GM18867 (cell line): ENCODE measurements at regions not wholly inside any gene's neighbourhood (a gene's known extent, or its start where the extent isn't known, plus 50 kb on each side); places are given as distances from the start of the nearest gene placed in this dataset.
"Not testable (repeated sequence)": the region's sequence is repeated elsewhere in the genome, so short reads cannot be mapped to it uniquely, and the experiment has no call there.

Experiments
- ATAC-seq: cut with Tn5 transposase; IDR thresholded peaks from one replicate; pipeline ENCODE4 v1.9.1; 2021; ENCODE audit warnings: mild to moderate bottlenecking, moderate library complexity; ENCODE audit not compliant: unreplicated experiment

DNA sequence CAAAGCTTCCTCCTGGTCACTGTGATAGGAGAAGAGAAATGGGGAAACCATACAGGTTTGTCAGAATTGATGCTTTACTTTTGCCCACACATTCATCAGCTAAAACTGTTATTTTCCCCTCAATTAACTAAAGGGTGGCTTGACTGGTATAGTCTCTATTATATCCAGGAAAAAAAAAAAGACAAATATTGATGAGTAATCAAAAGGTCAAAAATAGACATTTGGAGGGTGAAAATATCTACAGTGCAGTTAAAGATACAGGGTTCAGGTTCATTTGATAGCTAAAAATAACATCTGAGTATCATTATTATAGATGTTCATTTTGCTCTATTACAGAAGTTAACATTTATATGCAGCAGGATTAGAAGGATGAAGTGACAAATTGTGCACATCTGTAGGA, 577.6 kb upstream of the FAM98A start:
- ATAC-seq: no peak

DNA sequence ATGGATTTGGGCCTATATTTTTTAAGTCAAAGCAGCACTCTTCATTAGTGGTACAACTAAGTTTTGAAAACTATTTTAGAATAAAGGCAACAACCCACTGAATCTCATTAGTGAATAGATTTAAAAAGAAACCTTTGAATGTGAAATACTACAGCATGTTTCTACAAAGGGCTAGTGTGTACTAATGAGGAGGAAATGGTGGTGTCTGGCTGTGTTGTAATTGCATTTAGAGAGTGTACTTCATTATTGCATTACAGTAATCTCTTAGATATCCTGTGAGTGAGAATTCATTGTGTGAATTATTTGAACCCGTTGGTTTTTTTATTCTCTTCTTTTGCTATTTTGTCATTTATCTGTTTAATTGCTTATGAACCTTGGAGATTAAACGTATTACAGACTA, 575.4 kb upstream of the FAM98A start:
- ATAC-seq: no peak

DNA sequence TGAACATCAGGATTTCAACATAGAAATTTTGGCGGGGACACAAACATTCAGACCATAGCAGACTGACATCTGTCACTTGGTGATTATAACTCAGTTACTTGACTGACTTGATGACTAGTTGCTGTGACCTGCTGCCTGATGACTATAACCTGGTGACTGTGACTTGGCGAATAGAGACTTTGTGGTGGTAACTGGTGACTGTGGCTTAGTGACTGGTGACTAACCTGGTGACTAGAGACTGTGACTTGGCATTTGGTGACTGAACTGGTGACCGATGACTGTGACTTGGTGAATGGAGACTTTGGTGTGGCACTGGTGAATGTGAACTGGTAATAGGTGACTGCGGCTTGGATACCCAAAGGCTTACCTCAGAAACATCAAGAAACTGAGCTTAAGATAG, 563.1 kb upstream of the FAM98A start:
- no peak for ATAC-seq

DNA sequence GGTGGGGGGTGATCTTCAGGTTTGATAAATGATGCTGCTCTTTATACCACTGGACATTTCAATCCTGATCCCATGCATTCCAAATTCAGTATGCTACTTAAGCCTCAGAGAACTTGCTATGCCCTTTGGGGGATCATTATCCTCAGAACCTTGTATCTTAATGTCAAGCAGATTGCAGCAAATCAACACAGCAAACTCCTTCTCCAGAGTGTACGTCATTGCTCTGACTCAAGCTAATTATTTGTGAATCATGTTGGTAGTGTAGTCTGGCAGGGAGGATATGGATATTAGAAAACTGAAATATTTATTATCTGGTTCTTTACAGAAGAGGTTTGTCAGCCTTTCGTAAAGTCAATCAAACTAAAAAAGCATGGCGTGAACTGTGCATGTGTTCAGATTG, 562.5 kb upstream of the FAM98A start:
- no peak for ATAC-seq

DNA sequence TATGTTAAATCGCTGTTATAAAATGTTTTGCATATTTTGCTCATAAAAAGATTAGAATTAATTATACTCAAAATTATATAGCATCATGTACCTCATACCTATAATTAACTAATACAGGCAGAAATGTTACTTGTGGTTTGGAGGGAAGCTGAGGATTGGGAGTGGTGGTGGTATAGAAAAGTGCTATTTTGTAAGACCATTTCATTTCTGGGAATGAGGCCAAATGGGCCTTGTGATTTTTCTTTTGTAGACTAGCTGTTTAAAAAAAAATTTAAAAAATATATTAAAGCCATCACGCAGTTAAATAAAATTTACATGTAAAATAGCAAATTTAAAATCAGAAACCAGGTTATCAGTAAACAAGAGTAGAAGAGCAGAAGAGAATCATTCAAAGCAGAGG, 560.8 kb upstream of the FAM98A start:
- no peak for ATAC-seq

DNA sequence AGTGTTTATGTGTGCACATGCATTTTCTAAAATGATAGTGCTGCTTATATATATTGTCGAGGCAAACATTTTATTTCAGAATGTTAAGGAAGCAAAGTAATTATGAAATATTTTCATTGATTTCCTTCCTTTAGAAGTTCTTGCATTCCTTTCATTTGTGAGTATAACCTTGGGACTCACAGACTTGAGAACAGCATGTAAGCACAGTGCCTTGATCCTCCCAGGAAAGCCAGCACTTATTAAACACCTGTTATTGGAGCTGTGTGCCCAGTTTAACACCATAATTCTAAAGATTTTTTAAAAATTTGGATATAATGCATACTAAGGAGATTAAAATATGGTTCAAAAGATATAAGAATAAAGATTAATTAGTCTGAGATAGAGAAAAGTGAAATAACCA, 554.4 kb upstream of the FAM98A start:
- no peak for ATAC-seq

DNA sequence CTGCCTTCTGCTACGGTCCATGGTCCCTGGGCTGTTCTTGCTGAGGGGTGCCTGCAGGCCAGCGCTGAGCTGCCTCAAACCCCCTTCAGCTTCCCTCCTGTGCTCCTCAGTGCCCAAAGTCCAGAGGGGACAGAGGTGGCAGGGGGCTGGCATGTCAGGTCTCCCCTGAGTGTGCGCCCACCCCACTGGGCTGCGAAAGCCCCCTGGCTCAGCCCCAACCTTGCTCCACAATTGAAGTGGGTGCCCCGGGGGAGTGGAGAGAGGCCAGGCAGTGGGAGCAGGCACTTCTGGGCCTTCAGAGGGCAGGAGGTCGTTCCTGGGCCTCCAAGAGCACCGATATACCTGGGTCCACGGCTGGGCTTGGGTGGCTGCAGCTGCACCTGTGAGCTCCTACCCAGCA, 548.7 kb upstream of the FAM98A start:
- no peak for ATAC-seq

DNA sequence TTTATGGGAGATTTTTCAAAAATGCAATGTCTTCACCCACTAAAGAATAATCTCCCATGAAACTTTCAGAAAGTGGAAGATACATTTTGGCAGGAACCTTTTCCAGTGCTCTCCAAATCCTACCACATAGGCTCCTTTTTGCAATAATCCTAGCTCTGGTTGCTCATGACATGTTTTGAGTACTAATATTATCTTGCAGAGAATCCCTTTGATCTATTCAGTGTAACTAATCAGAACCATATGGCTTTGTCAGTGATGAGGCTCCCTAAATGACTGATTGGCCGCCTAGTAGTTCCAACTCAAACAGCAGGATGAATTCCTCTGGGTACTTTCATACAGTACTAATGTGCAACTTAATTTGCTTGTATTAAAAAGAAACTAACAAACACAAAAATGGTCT, 544.0 kb upstream of the FAM98A start:
- ATAC-seq: no peak

DNA sequence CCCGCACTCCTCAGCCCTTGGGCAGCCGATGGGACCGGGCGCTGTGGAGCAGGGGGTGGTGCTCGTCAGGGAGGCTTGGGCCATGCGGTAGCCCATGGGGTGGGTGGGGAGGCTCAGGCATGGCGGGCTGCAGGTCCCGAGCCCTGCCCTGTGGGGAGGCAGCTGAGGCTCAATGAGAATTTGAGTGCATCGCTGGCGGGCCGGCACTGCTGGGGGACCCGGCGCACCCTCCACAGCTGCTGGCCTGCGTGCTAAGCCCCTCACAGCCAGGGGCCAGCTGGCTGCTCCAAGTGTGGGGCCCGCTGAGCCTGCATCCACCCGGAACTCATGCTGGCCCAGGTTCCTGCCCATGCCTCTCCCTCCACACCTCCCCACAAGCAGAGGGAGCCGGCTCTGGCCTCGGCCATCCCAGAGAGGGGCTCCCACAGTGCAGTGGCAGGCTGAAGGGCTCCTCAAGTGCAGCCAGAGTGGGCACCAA, 543.5 kb upstream of the FAM98A start:
- not testable (repeated sequence) for ATAC-seq

DNA sequence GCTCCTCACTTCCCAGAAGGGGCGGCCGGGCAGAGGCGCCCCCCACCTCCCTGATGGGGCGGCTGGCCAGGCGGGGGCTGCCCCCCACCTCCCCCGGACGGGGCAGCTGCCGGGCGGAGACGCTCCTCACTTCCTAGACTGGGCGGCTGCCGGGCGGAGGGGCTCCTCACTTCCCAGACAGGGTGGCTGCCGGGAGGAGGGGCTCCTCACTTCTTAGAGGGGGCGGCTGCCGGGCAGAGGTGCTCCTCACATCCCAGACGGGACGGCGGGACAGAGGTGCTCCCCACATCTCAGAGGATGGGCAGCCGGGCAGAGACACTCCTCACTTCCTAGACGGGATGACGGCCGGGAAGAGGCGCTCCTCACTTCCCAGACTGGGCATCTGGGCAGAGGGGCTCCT, 534.0 kb upstream of the FAM98A start:
- ATAC-seq: not testable (repeated sequence)

DNA sequence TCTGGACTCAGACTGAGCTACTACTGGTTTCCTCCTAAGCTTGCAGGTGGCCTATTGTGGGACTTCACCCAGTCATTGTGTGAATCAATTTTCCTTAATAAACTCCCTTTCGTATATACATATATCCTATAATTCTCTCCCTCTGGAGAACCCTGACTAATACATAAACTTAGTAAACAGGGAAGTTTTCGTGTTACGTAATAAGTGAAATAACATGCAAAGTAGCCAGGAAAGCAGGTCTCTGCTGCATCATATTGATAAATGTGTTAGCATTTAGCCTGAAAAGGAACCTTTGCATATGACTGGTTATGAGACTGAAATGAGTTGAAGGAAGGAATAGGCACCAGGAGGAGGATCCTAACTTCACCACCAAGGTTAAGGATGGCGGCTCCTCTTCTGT, 527.2 kb upstream of the FAM98A start:
- ATAC-seq: no peak

DNA sequence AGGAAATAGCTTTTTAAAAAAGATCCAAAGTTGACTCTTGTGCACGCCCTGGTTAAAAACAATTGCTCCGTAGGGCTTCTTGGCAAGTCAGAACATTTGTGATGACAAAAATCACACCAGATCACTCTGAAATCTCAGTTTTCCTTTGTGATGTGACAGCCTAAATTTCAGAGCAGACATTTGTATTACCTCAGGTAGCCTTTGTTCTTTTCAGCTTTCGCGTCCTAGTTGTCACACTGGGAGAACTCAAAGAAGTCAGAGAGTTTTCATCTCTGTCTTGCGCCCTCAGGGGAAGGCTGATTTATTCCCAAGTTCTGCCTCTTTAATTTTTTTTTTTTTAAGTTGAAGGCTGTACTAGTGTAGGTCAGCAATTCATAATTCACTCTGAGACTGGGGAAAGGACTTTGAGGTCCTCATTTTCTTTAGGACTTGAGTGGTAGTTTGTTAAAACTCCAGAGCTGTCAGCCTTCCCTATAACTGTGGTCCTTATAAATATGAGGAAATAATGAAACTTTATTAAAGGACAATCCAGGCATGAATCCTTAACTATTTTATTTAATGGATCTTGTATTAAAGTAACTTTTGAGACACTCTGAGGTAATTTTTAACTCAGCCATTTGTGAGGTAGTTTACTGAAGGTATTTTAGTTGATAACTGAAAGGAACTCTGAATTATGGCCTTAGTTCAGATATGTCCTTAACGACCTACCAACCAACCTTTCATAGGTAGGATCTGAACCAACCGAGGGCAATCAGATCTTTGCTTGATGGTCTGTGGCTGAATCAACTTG, 525.1 kb upstream of the FAM98A start:
- ATAC-seq: no peak

DNA sequence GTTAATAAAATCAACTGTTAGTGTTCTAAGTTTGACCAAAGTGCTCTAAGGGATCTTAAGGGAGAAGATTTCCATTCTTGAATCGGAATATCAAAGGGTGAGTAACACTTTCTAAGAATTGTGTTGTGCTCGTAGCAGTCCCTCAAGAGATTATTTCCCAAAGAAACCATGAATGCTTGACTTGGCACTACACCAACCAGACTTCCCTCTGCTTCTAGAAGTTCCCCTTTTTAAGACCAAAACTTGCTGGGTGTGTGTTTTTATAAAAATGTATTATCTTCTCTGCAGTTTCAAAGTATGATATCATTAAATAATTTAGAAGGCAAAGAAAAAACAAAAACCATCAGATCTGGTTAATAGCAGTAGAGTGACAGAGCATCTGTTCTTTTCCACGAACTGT, 522.0 kb upstream of the FAM98A start:
- ATAC-seq: no peak

DNA sequence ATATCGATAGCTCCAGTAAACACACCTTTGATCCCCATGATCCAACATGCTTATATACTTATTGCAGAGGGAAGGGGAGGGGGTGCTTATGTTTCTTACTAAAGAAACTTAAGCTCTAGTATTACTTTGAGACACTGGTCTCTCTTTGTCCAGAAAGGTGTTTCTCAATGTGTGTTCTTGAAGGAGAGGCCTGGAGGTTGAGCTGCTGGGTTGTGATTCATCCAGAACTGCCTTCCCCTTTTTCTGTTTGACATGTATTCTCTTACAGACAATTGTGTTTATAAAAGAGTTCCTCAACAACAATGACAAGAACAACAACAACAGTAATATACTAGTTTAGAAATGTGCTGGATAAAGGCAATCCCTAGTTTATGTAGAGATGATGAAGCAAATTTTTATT, 516.0 kb upstream of the FAM98A start:
- ATAC-seq: no peak

DNA sequence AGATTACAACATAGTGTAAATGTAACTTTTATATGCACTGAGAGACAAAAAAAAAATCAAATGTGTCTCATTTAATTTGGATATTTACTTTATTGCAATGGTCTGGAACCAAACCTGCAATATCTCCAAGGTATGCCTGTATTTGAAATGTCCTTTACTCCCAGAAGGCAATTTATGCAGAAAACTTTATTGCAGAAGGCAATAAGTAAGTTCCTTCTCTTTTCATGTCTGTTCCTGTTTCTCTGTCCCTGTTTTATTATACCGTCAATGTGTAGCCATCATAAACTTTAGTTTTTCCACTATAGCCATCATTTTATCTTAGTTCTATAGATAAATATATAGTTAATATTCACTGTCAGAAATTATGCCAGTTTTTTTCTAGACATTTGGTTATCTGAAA, 513.1 kb upstream of the FAM98A start:
- no peak for ATAC-seq

DNA sequence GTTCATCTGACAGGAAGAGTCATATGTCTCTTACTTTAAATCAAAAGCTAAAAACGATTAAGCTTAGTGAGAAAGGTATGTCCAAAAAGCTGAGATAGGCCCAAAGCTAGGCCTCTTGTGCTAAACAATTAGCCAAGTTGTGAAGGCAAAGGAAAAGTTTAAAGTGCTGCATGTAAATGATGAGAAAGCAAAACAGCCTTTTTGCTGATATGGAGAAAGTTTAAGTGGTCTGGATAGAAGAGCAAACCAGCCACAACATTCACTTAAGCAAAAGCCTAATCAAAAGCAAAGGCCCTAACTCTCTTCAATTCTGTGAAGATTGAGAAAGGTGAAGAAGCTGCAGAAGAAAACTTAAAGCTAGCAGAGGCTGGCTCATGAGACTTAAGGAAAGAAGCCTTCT, 511.3 kb upstream of the FAM98A start:
- no peak for ATAC-seq

DNA sequence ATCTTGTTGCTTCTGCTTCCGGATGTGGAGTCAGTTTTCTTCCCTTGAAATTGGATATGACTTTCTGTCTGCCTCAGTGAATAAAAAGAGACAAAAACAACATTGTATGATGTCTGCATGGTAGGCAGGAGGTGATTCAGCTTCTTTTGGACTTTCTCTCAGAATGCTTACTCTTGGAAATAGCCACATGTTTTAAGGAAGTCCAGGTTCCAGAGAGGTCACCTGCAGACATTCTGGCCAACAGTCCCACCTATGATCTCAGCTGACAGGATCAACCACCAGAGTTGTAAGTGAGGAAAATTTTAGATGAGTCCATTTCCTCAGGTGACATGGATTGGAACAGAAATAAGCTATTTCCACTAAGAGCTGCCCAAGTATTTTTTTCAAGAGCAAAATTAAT, 508.7 kb upstream of the FAM98A start:
- no peak for ATAC-seq

DNA sequence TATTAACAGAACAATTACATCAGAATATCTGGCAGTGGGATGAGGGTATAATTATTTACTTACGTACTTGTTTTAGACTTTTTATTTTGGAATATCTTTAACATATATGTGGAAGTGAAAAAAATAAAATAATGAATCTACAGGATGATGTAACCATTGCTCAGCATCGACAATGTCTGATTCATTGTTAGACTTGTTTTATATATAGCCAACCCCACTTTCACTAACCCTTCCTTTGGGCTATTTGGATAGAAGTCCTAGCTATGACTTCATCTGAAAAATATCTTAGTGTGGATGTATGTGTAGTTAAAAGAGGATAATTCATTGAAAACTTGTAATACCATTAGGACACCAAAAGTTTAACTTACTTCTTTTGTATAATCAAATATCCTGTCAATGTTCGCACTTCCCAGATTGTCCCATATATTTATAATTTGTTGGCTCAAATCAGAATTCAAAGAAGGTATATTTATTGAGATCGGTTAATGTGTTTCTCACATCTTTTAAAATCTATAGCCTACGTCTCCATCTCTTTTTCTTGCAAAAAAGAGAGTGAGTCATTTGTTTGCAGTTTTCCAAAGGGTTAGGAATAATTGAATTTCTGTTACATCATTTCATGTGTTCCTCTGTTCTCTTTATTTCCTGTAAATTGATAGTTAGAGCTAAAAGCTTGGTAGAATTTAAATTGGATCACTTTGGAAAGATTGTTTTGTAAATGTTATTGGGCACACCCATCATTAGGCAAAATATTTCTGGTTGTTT, 506.1 kb upstream of the FAM98A start:
- ATAC-seq: no peak

DNA sequence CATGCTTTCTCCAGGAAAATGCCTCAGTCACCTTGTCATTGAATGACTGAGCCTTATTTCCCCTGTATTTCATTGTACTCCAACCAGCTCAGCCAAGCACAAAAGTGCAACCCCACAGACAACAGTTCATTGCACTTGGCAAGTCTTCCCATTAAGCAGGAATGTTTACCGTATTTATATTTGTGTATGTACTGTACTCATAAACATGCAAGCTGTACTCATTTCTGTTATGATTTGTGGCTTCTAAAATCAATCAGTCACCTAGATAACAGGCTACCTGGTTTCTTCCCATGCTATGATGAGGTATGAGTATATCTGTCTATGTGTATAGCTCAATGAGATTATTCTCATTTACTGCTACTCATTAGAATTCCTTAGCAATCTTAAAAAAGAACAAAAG, 505.5 kb upstream of the FAM98A start:
- ATAC-seq: no peak

DNA sequence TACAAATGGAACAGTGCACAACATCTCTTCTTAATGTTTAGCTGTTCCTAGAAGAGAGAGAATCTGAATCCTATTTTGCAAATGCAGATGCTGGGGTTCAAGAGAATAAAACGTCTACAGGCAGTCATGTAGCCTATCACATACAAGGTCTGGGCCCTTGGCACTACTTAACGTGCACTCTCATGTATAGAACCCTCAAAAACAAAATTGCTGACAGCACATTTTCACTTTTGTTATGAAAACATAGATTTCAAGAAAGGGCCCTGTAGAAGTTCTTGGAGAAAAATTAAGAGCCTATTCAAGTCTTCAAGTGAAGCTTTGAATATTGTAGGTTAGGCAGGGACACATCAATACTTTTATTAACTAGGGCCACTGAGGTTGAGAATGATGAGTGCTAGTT, 504.3 kb upstream of the FAM98A start:
- no peak for ATAC-seq

DNA sequence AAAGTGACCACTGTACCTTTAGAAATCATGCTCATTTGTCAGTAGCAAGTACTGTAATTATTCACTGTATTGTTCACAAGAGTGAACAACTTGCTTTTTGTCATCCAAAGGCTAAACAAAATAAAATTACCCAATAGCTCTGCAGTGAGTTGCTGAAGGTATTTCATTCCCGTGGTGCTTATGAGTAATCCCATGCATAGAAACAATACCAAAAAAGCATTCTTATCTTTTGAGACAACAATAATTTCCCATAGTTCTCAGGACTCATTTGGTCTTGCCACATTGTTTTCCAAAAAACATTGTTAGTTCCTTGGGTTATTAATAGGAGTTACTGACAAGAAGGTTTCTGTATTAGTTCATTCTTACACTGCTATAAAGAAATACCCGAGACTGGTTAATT, 503.2 kb upstream of the FAM98A start:
- no peak for ATAC-seq

DNA sequence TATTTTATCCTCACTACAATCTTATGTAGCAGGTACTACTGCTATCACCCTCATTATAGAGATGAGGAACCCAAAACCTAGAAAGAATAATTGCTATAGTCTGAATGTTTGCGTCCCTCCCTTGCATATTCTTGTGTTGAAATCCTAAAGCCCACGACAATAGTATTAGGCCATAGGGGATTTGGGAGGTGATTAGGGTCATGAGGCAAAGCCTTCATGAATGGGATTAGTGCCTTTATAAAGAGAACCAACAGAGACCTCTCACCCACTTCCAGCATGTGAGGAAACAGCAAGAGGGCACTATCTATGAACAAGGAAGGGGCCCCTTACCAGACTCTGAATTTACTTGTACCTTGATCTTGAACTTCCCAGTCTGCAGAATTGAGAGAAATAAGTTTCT, 500.3 kb upstream of the FAM98A start:
- ATAC-seq: no peak
